ENCODE measurements at regions not wholly inside any gene's neighbourhood (a gene's known extent, or its start where the extent isn't known, plus 50 kb on each side); places are given as distances from the start of the nearest gene placed in this dataset.
A peak's percentile ranks its signal among the peaks of the same experiment; 100 is the strongest.
"Not testable (repeated sequence)": the region's sequence is repeated elsewhere in the genome, so short reads cannot be mapped to it uniquely, and the experiment has no call there.

- peaks cover 0 to 6% (median 1%) of the 10 kb centered on the region in 4 experiments for H3K4me1 ChIP-seq (ENCODE audit: control extremely low read depth in 1 of 4, control insufficient read depth in 4 of 4, insufficient read depth in 4 of 4, low read length in 3 of 4)
- WGBS (ENCODE audit: insufficient coverage) = 92% methylated on average over 2 of the region's 5 CpGs
- no peaks in the 10 kb centered on the region for H3K27me3 ChIP-seq (replicated peaks in 2 of 5; ENCODE audit: control insufficient read depth in 4 of 5, insufficient read depth in 5 of 5, low read length in 4 of 5)
- no peak overlapping the region for H3K4me3 ChIP-seq (ENCODE audit: control insufficient read depth in 1 of 7, extremely low read depth in 1 of 7, insufficient read depth in 4 of 7, low read depth in 2 of 7, low read length in 6 of 7)
- DNase-seq = no peak
- CTCF ChIA-PET = no interaction called here
- no peak overlapping the region for H3K27ac ChIP-seq (ENCODE audit: insufficient read depth in 1 of 2, low read depth in 1 of 2, low read length in 2 of 2, poor library complexity in 1 of 2, severe bottlenecking in 2 of 2)
- POLR2A ChIA-PET = interaction anchor here (0.6 kb wide), 1 partner anchor 15 kb away, joined by 3 read pairs; no protein-coding TSS in a partner anchor
- H3K9me3 ChIP-seq (ENCODE audit: control extremely low read depth in 1 of 5, control insufficient read depth in 4 of 5, insufficient read depth in 2 of 5, low read depth in 1 of 5, low read length in 4 of 5) = no peaks in the 10 kb centered on the region
- H3K36me3 ChIP-seq (ENCODE audit: control insufficient read depth in 4 of 4, insufficient read depth in 4 of 4, low read length in 3 of 4) = no peaks in the 10 kb centered on the region
Observed at GRCh38 chr5:124030043-124030491, 518.1 kb downstream of the CSNK1G3 start.

GRCh38 chr5:124027441-124027840 is 515.5 kb downstream of the CSNK1G3 start:
- Histone ChIP-seq H3K4me1 (ENCODE audit: control extremely low read depth in 1 of 4, control insufficient read depth in 4 of 4, insufficient read depth in 4 of 4, low read length in 3 of 4) (peaks cover 0 to 7% (median 1%) of the 10 kb centered on the region in 4 experiments), H3K4me3 (ENCODE audit: control insufficient read depth in 1 of 7, extremely low read depth in 1 of 7, insufficient read depth in 4 of 7, low read depth in 2 of 7, low read length in 6 of 7) (no peak overlapping the region), H3K36me3 (ENCODE audit: control insufficient read depth in 4 of 4, insufficient read depth in 4 of 4, low read length in 3 of 4) (no peaks in the 10 kb centered on the region), H3K9me3 (ENCODE audit: control extremely low read depth in 1 of 5, control insufficient read depth in 4 of 5, insufficient read depth in 2 of 5, low read depth in 1 of 5, low read length in 4 of 5) (no peaks in the 10 kb centered on the region), H3K27ac (ENCODE audit: insufficient read depth in 1 of 2, low read depth in 1 of 2, low read length in 2 of 2, poor library complexity in 1 of 2, severe bottlenecking in 2 of 2) (no peak overlapping the region), H3K27me3 (replicated peaks in 2 of 5; ENCODE audit: control insufficient read depth in 4 of 5, insufficient read depth in 5 of 5, low read length in 4 of 5) (no peaks in the 10 kb centered on the region)
- WGBS (ENCODE audit: insufficient coverage) = 93% methylated on average over 2 of the region's 3 CpGs
- CTCF ChIA-PET = no interaction called here
- POLR2A ChIA-PET = no interaction called here
- no peak for DNase-seq

- ChIA-PET CTCF (no interaction called here), POLR2A (no interaction called here)
- Histone ChIP-seq H3K4me3 (ENCODE audit: control insufficient read depth in 1 of 7, extremely low read depth in 1 of 7, insufficient read depth in 4 of 7, low read depth in 2 of 7, low read length in 6 of 7) (peak overlapping the region in 1 of 7 experiments; percentile 51), H3K27me3 (replicated peaks in 2 of 5; ENCODE audit: control insufficient read depth in 4 of 5, insufficient read depth in 5 of 5, low read length in 4 of 5) (no peaks in the 10 kb centered on the region), H3K27ac (ENCODE audit: insufficient read depth in 1 of 2, low read depth in 1 of 2, low read length in 2 of 2, poor library complexity in 1 of 2, severe bottlenecking in 2 of 2) (no peak overlapping the region), H3K4me1 (ENCODE audit: control extremely low read depth in 1 of 4, control insufficient read depth in 4 of 4, insufficient read depth in 4 of 4, low read length in 3 of 4) (peaks cover 0 to 7% (median 1%) of the 10 kb centered on the region in 4 experiments), H3K36me3 (ENCODE audit: control insufficient read depth in 4 of 4, insufficient read depth in 4 of 4, low read length in 3 of 4) (no peaks in the 10 kb centered on the region), H3K9me3 (ENCODE audit: control extremely low read depth in 1 of 5, control insufficient read depth in 4 of 5, insufficient read depth in 2 of 5, low read depth in 1 of 5, low read length in 4 of 5) (peaks cover 0 to 3% (median 0%) of the 10 kb centered on the region in 5 experiments)
- DNase-seq = peak in 2 of 3 donors; percentile 26 to 67
- 8% methylated on average over 4 of the region's 6 CpGs for WGBS (ENCODE audit: insufficient coverage)
Observed at GRCh38 chr5:124025306-124025845, 513.4 kb downstream of the CSNK1G3 start.

- POLR2A ChIA-PET = no interaction called here
- Histone ChIP-seq H3K4me1 (ENCODE audit: control extremely low read depth in 1 of 4, control insufficient read depth in 4 of 4, insufficient read depth in 4 of 4, low read length in 3 of 4) (peaks cover 0 to 7% (median 1%) of the 10 kb centered on the region in 4 experiments), H3K4me3 (ENCODE audit: control insufficient read depth in 1 of 7, extremely low read depth in 1 of 7, insufficient read depth in 4 of 7, low read depth in 2 of 7, low read length in 6 of 7) (no peak overlapping the region), H3K27ac (ENCODE audit: insufficient read depth in 1 of 2, low read depth in 1 of 2, low read length in 2 of 2, poor library complexity in 1 of 2, severe bottlenecking in 2 of 2) (no peak overlapping the region), H3K36me3 (ENCODE audit: control insufficient read depth in 4 of 4, insufficient read depth in 4 of 4, low read length in 3 of 4) (no peaks in the 10 kb centered on the region), H3K9me3 (ENCODE audit: control extremely low read depth in 1 of 5, control insufficient read depth in 4 of 5, insufficient read depth in 2 of 5, low read depth in 1 of 5, low read length in 4 of 5) (peaks cover 0 to 5% (median 0%) of the 10 kb centered on the region in 5 experiments), H3K27me3 (replicated peaks in 2 of 5; ENCODE audit: control insufficient read depth in 4 of 5, insufficient read depth in 5 of 5, low read length in 4 of 5) (no peaks in the 10 kb centered on the region)
- no CpG with 5 or more reads among the region's 3 CpGs for WGBS (ENCODE audit: insufficient coverage)
- no peak for DNase-seq
- CTCF ChIA-PET = no interaction called here
Observed at GRCh38 chr5:124022966-124023365, 511.0 kb downstream of the CSNK1G3 start.

- DNase-seq = no peak
- Histone ChIP-seq H3K27me3 (replicated peaks in 2 of 5; ENCODE audit: control insufficient read depth in 4 of 5, insufficient read depth in 5 of 5, low read length in 4 of 5) (no peaks in the 10 kb centered on the region), H3K27ac (ENCODE audit: insufficient read depth in 1 of 2, low read depth in 1 of 2, low read length in 2 of 2, poor library complexity in 1 of 2, severe bottlenecking in 2 of 2) (no peak overlapping the region), H3K9me3 (ENCODE audit: control extremely low read depth in 1 of 5, control insufficient read depth in 4 of 5, insufficient read depth in 2 of 5, low read depth in 1 of 5, low read length in 4 of 5) (peaks cover 0 to 5% (median 0%) of the 10 kb centered on the region in 5 experiments), H3K4me3 (ENCODE audit: control insufficient read depth in 1 of 7, extremely low read depth in 1 of 7, insufficient read depth in 4 of 7, low read depth in 2 of 7, low read length in 6 of 7) (no peak overlapping the region), H3K4me1 (ENCODE audit: control extremely low read depth in 1 of 4, control insufficient read depth in 4 of 4, insufficient read depth in 4 of 4, low read length in 3 of 4) (peaks cover 0 to 7% (median 1%) of the 10 kb centered on the region in 4 experiments), H3K36me3 (ENCODE audit: control insufficient read depth in 4 of 4, insufficient read depth in 4 of 4, low read length in 3 of 4) (no peaks in the 10 kb centered on the region)
- no CpG with 5 or more reads among the region's 1 CpG for WGBS (ENCODE audit: insufficient coverage)
- ChIA-PET POLR2A (no interaction called here), CTCF (interaction anchor here (0.7 to 0.9 kb wide), 2 partner anchors 24 to 1118 kb away, joined by 3 read pairs; no protein-coding TSS in a partner anchor)
Observed at GRCh38 chr5:124021776-124022175, 509.8 kb downstream of the CSNK1G3 start.

GRCh38 chr5:124021066-124021641 is 509.2 kb downstream of the CSNK1G3 start:
- CTCF ChIA-PET = interaction anchor here (0.7 to 0.9 kb wide), 4 partner anchors 14 to 1119 kb away, joined by 3 read pairs; no protein-coding TSS in a partner anchor
- no peaks in the 10 kb centered on the region for H3K36me3 ChIP-seq (ENCODE audit: control insufficient read depth in 4 of 4, insufficient read depth in 4 of 4, low read length in 3 of 4)
- H3K9me3 ChIP-seq (ENCODE audit: control extremely low read depth in 1 of 5, control insufficient read depth in 4 of 5, insufficient read depth in 2 of 5, low read depth in 1 of 5, low read length in 4 of 5) = peaks cover 0 to 5% (median 0%) of the 10 kb centered on the region in 5 experiments
- POLR2A ChIA-PET = no interaction called here
- H3K27me3 ChIP-seq (replicated peaks in 2 of 5; ENCODE audit: control insufficient read depth in 4 of 5, insufficient read depth in 5 of 5, low read length in 4 of 5) = no peaks in the 10 kb centered on the region
- DNase-seq = no peak
- H3K4me1 ChIP-seq (ENCODE audit: control extremely low read depth in 1 of 4, control insufficient read depth in 4 of 4, insufficient read depth in 4 of 4, low read length in 3 of 4) = peaks cover 0 to 7% (median 1%) of the 10 kb centered on the region in 4 experiments
- H3K27ac ChIP-seq (ENCODE audit: insufficient read depth in 1 of 2, low read depth in 1 of 2, low read length in 2 of 2, poor library complexity in 1 of 2, severe bottlenecking in 2 of 2) = no peak overlapping the region
- 100% methylated on average over 1 of the region's 1 CpG for WGBS (ENCODE audit: insufficient coverage)
- H3K4me3 ChIP-seq (ENCODE audit: control insufficient read depth in 1 of 7, extremely low read depth in 1 of 7, insufficient read depth in 4 of 7, low read depth in 2 of 7, low read length in 6 of 7) = no peak overlapping the region

GRCh38 chr5:124017321-124017720 is 505.3 kb downstream of the CSNK1G3 start:
- H3K4me1 ChIP-seq (ENCODE audit: control extremely low read depth in 1 of 4, control insufficient read depth in 4 of 4, insufficient read depth in 4 of 4, low read length in 3 of 4); H3K36me3 ChIP-seq (ENCODE audit: control insufficient read depth in 4 of 4, insufficient read depth in 4 of 4, low read length in 3 of 4); POLR2A ChIA-PET; H3K27me3 ChIP-seq (replicated peaks in 2 of 5; ENCODE audit: control insufficient read depth in 4 of 5, insufficient read depth in 5 of 5, low read length in 4 of 5); CTCF ChIA-PET; H3K9me3 ChIP-seq (ENCODE audit: control extremely low read depth in 1 of 5, control insufficient read depth in 4 of 5, insufficient read depth in 2 of 5, low read depth in 1 of 5, low read length in 4 of 5); H3K27ac ChIP-seq (ENCODE audit: insufficient read depth in 1 of 2, low read depth in 1 of 2, low read length in 2 of 2, poor library complexity in 1 of 2, severe bottlenecking in 2 of 2); DNase-seq; H3K4me3 ChIP-seq (ENCODE audit: control insufficient read depth in 1 of 7, extremely low read depth in 1 of 7, insufficient read depth in 4 of 7, low read depth in 2 of 7, low read length in 6 of 7): not testable (repeated sequence)
- no CpG with 5 or more reads among the region's 5 CpGs for WGBS (ENCODE audit: insufficient coverage)

Measured in common myeloid progenitor, CD34-positive (primary cell).